Left ventricle myocardium superior (tissue), 1 donor: ENCODE measurements at regions not wholly inside any gene's neighbourhood (a gene's known extent, or its start where the extent isn't known, plus 50 kb on each side); places are given as distances from the start of the nearest gene placed in this dataset.

Experiments
- ATAC-seq: fragments of 200-7000 bp; cut with Tn5 transposase; one replicate; pipeline ENCODE4 v1.9.1; 2020; ENCODE audit warnings: mild to moderate bottlenecking, moderate library complexity
- DNase-seq: peaks from one replicate; pipeline ENCODE4 v3.0.0-alpha.2; 2020
- intact Hi-C: fragments of 100-400 bp; cut with micrococcal nuclease; formaldehyde crosslinking; loops from one replicate; pipeline ENCODE4 v1.11.0; 2022
- donor health status: DM: no; HTN: yes; CAD: no; lungs with severe emphysema.

- DNase-seq (no peak), ATAC-seq (no peak)
- intact Hi-C loops, result no loop called here
Measured at GRCh38 chr4:146998157-146998556, 52.5 kb upstream of the TTC29 start.

- DNase-seq, result no peak
- ATAC-seq, result no peak
- intact Hi-C loops, result no loop called here
Measured at GRCh38 chr4:147003956-147004809, 58.5 kb upstream of the TTC29 start.

DNA sequence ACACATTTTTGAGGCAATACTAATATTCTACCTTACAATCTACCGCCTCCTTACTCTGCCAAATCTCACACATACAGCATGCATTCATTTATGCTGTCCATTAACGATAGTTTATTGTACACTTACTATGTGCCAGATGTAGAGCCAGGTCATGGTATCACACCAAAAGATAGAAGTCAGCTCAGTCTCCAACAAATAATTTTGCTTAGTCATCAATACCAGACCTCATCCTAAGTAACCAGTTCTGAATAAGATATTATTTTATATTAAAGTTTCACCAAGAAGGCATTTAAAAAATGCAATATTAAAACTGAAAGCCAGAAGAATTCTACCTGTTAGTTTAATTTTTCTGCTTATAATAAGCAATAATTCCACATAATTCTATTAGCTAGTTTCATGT is 60.6 kb upstream of the TTC29 start:
- ATAC-seq, result no peak
- no peak for DNase-seq
- intact Hi-C loops, result no loop called here

- intact Hi-C loops, result no loop called here
- ATAC-seq, result no peak
- DNase-seq, result no peak
Measured at GRCh38 chr4:147009875-147010274, 64.2 kb upstream of the TTC29 start.

GRCh38 chr4:147011411-147011810 is 65.7 kb upstream of the TTC29 start:
- intact Hi-C loops, result no loop called here
- DNase-seq, result no peak
- ATAC-seq, result no peak

- DNase-seq (no peak), ATAC-seq (no peak)
- intact Hi-C loops, result no loop called here
Measured at GRCh38 chr4:147012059-147012707, 66.5 kb upstream of the TTC29 start.

DNA sequence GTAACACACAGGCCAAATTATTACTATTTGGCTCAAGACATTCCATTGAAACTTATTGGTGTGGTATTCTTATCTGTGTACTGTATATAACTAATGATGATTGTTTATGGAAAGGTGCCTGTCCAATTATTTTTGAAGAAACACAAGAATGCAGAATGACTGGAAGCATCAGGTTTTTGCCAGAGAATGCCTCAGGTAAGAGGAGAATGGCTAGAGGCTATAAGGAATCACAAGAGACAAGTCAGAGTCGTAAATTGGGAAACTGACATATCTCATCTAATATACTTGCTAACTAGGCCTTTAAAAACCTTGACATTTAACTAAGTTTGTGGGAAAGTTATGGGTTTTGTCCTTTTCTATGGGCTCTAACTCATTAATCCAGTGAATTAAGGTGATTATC is 69.3 kb upstream of the TTC29 start:
- ATAC-seq (no peak), DNase-seq (no peak)
- intact Hi-C loops, result no loop called here

GRCh38 chr4:147015491-147015890 is 69.8 kb upstream of the TTC29 start:
- intact Hi-C loops, result no loop called here
- DNase-seq (no peak), ATAC-seq (no peak)

GRCh38 chr4:147017081-147017480 is 71.4 kb upstream of the TTC29 start:
- no peak for ATAC-seq
- intact Hi-C loops, result no loop called here
- no peak for DNase-seq

DNA sequence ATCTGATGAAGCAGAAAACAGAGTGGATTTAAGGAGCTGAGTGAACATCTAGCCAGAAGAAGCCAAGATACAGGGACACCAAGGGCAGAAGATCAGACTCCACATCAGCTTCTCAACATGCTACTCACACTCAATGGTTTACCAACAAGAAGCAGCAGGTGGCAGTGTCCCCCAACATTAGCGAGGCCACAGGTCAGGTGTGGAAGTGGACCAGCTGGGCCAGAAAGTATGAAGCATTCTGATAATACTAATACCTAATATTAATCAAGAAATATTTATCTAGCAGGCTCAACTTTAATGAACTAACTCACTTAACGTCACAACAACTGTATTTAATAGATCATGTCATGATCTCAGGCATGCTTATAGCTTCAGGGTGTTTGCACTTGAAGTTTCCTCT is 73.4 kb upstream of the TTC29 start:
- peak; percentile 87 for ATAC-seq
- intact Hi-C loops, result loop anchor here (2.0 kb wide), 1 partner anchor 78 kb away; no protein-coding TSS in a partner anchor
- peak; percentile 77 for DNase-seq

DNA sequence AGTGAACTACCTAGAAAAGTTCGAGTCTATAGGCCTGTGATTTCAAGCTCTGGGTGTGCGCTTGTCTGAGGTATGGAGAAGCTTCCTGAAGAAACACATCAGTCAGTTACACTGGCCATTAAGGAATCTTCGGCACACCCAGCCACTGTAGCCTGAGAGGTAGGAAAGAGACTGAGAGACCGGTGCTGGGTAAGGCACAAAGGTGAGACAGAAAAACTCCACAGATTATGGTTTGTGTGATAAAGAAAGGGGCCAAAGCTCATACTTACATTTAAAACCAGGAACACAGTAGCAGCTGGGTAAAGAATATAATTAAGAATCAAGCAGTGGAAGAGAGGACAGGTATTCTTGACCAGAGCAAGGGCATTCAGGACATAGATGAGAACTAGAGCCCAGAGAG is 74.8 kb upstream of the TTC29 start:
- DNase-seq (no peak), ATAC-seq (no peak)
- intact Hi-C loops, result loop anchor here (10.0 kb wide), 1 partner anchor 574 kb away; no protein-coding TSS in a partner anchor

GRCh38 chr4:147025042-147025441 is 79.4 kb upstream of the TTC29 start:
- ATAC-seq, result no peak
- DNase-seq, result no peak
- intact Hi-C loops, result loop anchor here (10.0 kb wide), 1 partner anchor 570 kb away; no protein-coding TSS in a partner anchor

DNA sequence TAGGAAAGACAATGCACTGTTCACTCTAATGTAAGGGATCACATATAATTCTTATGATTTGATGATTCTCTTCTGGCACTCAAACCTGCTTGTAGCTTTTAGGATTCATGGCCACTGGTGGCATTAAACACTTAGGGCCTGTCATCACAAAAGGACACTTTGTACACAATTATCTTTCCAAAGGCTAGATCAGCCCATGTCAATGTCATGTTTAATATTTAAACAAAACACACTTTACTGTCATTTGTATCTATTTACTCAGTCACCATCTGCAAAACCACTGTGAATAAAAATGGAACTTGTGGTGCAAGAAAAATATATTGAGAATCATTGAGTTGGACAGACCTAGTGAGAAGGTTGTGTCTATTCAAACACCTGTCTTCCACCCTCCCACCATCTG is 83.6 kb upstream of the TTC29 start:
- ATAC-seq (no peak), DNase-seq (no peak)
- intact Hi-C loops, result loop anchor here (10.0 kb wide), 1 partner anchor 566 kb away; no protein-coding TSS in a partner anchor

DNA sequence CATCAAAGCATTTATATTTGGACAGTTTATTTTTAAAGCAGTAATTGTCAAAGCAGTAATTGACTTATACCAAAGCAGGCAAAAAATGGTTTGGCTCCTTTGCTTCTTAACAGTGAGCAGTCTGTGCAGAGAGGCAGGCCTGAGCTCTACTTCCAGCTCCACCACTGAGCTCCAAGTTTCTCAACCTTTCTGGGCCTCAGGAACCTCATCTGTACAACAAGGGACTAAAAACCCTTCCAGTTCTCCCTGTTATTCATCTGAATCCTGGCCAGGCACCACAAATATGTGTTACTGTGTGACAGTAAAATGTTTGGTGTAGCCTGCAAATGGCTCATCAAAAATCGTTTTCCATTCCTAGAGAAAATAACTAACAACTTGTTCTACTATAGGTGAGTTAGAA is 88.7 kb upstream of the TTC29 start:
- intact Hi-C loops, result no loop called here
- no peak for DNase-seq
- ATAC-seq, result no peak

GRCh38 chr4:147037069-147037468 is 91.4 kb upstream of the TTC29 start:
- DNase-seq, result peak; percentile 33
- ATAC-seq, result peak; percentile 77
- intact Hi-C loops, result no loop called here

DNA sequence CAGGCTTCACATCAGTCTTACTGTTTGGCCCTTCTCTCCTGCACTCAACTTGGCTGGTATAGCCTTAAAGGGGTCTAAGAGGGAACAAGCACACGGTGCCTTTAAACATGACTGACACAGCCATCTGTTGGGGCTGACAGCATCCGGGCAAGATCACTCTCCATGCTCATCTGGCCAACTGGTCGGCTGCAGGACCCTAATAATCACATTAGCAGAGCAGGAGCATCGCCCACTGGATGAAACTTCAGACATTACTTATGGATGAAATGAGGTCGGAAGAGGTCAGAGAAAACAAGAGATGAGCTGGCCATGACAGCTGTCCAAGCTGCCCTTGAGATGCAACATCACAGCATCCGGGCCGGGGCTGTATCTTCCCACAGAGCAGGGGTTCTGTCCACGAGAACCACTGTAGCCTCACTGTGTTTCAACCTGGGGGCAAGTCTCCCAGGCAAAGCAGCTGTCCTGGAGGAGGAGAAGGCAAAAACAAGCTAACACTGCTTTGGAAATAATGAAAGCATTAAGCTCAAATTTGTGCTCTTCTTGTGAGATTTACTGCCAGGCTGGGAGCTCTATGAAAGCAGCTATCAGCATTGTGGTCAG is 94.4 kb upstream of the TTC29 start:
- no peak for DNase-seq
- ATAC-seq, result no peak
- intact Hi-C loops, result no loop called here

DNA sequence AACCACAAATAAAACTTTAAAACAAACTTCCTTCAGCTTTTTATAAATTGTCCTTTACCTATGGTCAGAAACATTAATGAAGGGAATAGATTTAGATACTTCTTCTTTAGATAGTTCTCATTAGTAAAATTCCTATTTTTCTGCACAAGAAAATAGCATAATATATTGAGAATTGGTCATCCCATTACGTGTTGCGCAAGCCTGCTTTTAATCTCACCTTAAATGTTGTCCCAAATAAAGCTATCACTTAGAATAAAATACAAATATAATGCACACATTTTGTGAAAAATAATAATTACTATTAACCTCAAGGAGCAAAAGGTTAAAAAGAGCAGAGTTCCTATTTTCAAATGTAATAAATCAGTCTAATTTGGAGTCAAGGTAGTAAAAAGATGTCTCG is 95.2 kb upstream of the TTC29 start:
- intact Hi-C loops, result no loop called here
- ATAC-seq, result no peak
- no peak for DNase-seq

DNA sequence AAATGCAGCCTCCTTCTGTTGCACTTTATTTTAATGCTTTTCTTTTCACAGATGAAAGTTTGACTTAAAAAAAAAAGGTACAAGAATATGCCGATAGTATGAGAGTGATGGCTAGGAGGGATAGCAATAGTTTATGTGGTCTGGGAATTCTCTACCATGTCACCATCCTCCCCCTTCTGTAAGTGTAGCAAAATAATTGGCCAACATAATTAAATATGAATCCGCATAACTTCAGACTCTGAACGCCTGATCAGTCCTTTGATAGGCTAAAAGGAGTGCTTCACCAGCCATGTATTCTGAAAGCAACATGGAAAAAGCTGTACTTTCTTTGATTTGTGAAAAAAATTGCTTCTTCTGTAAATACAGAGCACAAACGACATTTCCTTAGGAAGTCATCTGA is 95.7 kb upstream of the TTC29 start:
- intact Hi-C loops, result no loop called here
- ATAC-seq, result no peak
- no peak for DNase-seq

- DNase-seq (no peak), ATAC-seq (no peak)
- intact Hi-C loops, result no loop called here
Measured at GRCh38 chr4:147042046-147042445, 96.4 kb upstream of the TTC29 start.

GRCh38 chr4:147044241-147044640 is 98.6 kb upstream of the TTC29 start:
- no peak for ATAC-seq
- no peak for DNase-seq

More at GRCh38 chr4:147044241-147044640, 98.6 kb upstream of the TTC29 start:
- intact Hi-C loops, result no loop called here
